ENCODE measurements at regions not wholly inside any gene's neighbourhood (a gene's known extent, or its start where the extent isn't known, plus 50 kb on each side); places are given as distances from the start of the nearest gene placed in this dataset.

DNA sequence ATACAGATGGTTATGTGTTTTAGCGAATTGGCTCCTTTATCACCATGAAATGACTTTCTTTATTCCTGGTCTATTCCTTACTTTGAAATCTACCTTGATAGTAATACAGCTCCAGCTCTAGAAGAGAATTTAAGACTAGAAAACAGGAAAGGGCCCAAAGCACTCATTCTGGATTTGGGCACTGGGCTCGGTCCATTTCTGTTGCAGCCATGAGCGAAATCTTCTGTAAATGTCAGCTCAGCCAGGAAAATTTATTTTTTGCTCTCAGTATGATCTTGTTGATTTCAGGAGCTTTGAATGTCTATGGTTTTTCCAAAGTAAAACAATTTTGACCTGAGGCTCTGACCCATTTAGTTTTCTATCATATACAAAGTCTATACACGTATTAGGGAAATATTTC lies 104.1 kb downstream of the DIRAS2 start:
- DNase-seq = no peak
- Mint-ChIP-seq H3K4me1 (no peaks in the 10 kb centered on the region), H3K4me3 (no peak overlapping the region), H3K27me3 (peaks cover 19% of the 10 kb centered on the region), H3K36me3 (ENCODE audit: low read depth) (no peaks in the 10 kb centered on the region), H3K27ac (no peak overlapping the region), H3K9me3 (no peaks in the 10 kb centered on the region)
- POLR2A ChIA-PET = no interaction called here
- intact Hi-C loops (cut with micrococcal nuclease) = no loop called here
- TF ChIP-seq, protein P1, sequence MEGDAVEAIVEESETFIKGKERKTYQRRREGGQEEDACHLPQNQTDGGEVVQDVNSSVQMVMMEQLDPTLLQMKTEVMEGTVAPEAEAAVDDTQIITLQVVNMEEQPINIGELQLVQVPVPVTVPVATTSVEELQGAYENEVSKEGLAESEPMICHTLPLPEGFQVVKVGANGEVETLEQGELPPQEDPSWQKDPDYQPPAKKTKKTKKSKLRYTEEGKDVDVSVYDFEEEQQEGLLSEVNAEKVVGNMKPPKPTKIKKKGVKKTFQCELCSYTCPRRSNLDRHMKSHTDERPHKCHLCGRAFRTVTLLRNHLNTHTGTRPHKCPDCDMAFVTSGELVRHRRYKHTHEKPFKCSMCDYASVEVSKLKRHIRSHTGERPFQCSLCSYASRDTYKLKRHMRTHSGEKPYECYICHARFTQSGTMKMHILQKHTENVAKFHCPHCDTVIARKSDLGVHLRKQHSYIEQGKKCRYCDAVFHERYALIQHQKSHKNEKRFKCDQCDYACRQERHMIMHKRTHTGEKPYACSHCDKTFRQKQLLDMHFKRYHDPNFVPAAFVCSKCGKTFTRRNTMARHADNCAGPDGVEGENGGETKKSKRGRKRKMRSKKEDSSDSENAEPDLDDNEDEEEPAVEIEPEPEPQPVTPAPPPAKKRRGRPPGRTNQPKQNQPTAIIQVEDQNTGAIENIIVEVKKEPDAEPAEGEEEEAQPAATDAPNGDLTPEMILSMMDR (IDR thresholded peaks at IDR 0.05) = no peak
- ATAC-seq (ENCODE audit: low read depth) = no peak
- CTCF ChIA-PET = no interaction called here

DNA sequence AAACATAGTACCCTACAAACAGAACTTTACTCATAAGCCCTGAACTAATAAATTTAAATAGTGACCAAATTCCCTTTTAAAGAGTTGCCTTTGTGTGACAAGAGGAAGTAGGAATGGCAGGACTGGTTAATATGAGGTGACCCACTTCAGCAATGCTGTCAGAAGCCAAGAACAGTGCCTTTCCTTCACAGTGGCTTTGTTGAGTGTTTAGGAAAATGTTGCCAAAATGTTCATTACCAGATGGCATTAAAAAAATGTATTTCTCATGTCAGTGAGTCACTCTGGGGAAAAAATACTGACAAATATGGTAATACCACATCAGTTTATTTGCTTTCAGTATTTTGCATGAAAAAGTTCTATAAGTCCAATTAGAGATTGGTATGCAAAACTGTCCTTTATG lies 103.3 kb downstream of the DIRAS2 start:
- intact Hi-C loops (cut with micrococcal nuclease) = no loop called here
- ATAC-seq (ENCODE audit: low read depth) (no peak), DNase-seq (no peak)
- H3K4me1 Mint-ChIP-seq = no peaks in the 10 kb centered on the region
- TF ChIP-seq, protein P1 (IDR thresholded peaks at IDR 0.05) = no peak
- H3K36me3 Mint-ChIP-seq (ENCODE audit: low read depth) = no peaks in the 10 kb centered on the region
- ChIA-PET POLR2A (no interaction called here), CTCF (no interaction called here)
- peaks cover 18% of the 10 kb centered on the region for H3K27me3 Mint-ChIP-seq
- H3K4me3 Mint-ChIP-seq = no peak overlapping the region
- H3K27ac Mint-ChIP-seq = no peak overlapping the region
- H3K9me3 Mint-ChIP-seq = no peaks in the 10 kb centered on the region

DNA sequence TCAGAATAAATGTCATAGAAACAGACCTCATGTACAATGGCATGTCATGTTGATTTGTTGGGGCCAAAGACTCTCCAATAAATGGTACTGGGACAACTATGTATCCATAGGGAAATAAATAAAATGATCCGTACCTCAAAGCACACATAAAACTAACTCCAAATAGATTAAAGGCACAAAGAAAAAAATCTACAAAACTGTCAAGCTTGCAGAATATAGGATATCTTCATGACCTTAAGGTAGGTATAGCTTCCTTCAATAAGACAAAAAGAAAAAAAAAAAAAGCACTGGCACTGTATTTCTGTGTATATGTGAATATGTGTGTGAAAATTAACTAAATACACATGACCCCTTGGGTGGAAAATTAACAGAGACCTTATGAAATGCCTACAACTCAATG lies 101.9 kb downstream of the DIRAS2 start:
- ChIA-PET POLR2A (no interaction called here), CTCF (no interaction called here)
- Mint-ChIP-seq H3K9me3 (no peaks in the 10 kb centered on the region), H3K4me1 (no peaks in the 10 kb centered on the region), H3K36me3 (ENCODE audit: low read depth) (no peaks in the 10 kb centered on the region), H3K4me3 (no peak overlapping the region), H3K27me3 (peaks cover 18% of the 10 kb centered on the region), H3K27ac (no peak overlapping the region)
- intact Hi-C loops (cut with micrococcal nuclease) = no loop called here
- TF ChIP-seq, protein P1 (IDR thresholded peaks at IDR 0.05) = no peak
- DNase-seq (no peak), ATAC-seq (ENCODE audit: low read depth) (no peak)

DNA sequence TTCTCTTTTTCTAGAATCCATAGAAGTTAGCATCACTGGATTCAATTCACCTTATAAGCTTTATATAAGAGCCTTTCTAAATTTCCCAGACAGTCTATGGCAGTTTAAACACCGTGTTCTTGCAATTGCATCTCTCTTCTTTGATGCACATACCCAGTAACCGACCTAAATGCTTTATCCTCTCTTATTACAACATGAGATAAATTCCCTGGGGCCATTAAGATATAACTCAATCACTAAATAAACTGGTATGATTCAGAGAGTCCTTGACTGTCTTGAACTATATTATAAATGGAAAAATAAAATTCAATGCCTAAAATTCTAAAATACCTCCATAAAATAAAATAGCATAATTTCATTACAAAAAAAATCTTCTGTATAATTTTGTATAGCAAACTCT lies 98.1 kb downstream of the DIRAS2 start:
- intact Hi-C loops (cut with micrococcal nuclease) = no loop called here
- no peak overlapping the region for H3K27ac Mint-ChIP-seq
- H3K36me3 Mint-ChIP-seq (ENCODE audit: low read depth) = no peaks in the 10 kb centered on the region
- POLR2A ChIA-PET = no interaction called here
- no peaks in the 10 kb centered on the region for H3K4me1 Mint-ChIP-seq
- DNase-seq (no peak), ATAC-seq (ENCODE audit: low read depth) (no peak)
- TF ChIP-seq, protein P1 (IDR thresholded peaks at IDR 0.05) = no peak
- H3K27me3 Mint-ChIP-seq = peaks cover 2% of the 10 kb centered on the region
- CTCF ChIA-PET = no interaction called here
- no peak overlapping the region for H3K4me3 Mint-ChIP-seq
- peaks cover 10% of the 10 kb centered on the region for H3K9me3 Mint-ChIP-seq

DNA sequence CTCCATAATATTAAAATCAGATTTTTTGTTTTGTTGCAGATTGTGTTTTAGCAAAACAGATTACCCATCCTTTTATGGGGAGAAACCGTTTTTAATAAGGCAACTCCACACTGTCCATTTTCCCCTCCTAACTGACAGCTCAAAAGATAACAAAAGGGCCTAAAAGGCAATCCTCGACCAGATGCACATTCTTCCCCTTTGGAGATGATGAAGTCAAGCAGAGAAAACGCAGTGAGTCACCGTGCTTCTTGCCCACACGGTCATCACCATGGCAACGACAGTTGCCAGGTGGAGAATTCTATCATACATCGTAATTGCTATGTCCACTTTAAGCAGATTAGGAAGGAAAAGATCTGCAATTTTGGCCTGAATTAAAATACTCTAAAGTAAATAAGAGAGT lies 96.4 kb downstream of the DIRAS2 start:
- no peak for ATAC-seq (ENCODE audit: low read depth)
- no peak overlapping the region for H3K27ac Mint-ChIP-seq
- DNase-seq = no peak
- peaks cover 2% of the 10 kb centered on the region for H3K27me3 Mint-ChIP-seq
- H3K9me3 Mint-ChIP-seq = peaks cover 13% of the 10 kb centered on the region
- TF ChIP-seq, protein P1 (IDR thresholded peaks at IDR 0.05) = no peak
- H3K4me1 Mint-ChIP-seq = no peaks in the 10 kb centered on the region
- ChIA-PET CTCF (no interaction called here), POLR2A (no interaction called here)
- no peak overlapping the region for H3K4me3 Mint-ChIP-seq
- intact Hi-C loops (cut with micrococcal nuclease) = no loop called here
- H3K36me3 Mint-ChIP-seq (ENCODE audit: low read depth) = no peaks in the 10 kb centered on the region

Data from activated B cell treated with CpG ODN at 0.5 μM for 24 hours (primary cell).